Suppressor macrophage treated with lipopolysaccharide for 4 hours (primary cell): ENCODE measurements at regions not wholly inside any gene's neighbourhood (a gene's known extent, or its start where the extent isn't known, plus 50 kb on each side); places are given as distances from the start of the nearest gene placed in this dataset.
"Not testable (repeated sequence)": the region's sequence is repeated elsewhere in the genome, so short reads cannot be mapped to it uniquely, and the experiment has no call there.

ENCODE experiments used
- DNase-seq: peaks from one replicate; pipeline ENCODE4 v3.0.0-alpha.2; 2020

- no peak for DNase-seq
Observed at GRCh38 chr17:71180801-71181385, 939.9 kb upstream of the SOX9 start.

DNA sequence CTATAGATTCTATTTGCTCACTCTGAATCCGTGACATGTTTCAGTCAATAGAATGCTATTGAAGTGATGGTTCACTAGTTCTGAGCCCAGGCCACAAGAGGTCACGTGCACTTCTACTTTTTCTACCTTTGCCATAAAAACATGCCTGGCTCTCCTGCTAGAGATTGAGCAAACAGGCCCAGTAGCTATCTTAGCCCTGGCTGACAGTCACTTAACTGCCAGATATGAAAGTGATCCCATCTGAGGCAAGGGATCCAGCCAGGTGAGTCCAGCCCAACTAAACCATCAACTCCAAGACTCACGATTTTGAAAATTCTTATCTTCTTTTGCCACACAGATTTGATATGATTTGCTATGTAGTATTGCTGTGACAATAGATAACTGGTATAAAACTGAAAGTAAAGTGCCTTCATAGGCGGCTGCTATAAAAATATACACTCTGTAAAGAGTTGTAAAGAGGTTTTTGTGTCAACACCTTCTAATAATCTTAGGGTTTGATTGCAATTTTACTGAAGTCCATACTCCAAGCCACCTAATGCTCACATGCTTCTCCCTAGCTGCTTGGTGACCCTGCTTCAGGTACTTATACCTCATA, 937.7 kb upstream of the SOX9 start:
- no peak for DNase-seq

DNA sequence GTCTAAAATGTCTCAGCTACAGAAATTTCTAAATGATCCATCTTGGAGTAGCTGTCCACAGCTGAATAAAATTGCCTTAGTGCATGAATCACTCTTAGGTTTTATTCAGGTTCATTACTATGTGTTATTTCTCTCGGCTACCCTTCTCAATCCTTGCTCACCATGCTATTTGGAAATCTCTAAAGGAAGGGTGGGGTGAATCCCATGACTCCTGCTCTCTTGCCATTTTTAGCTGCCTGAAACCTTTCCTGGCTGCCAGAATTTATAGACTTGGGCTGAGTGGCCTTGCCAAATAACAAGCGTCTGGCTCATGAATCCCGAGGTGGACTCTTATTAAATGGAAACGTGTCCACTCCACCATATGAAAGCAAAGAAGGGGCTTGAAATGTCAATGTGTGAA, 936.1 kb upstream of the SOX9 start:
- DNase-seq: no peak

DNA sequence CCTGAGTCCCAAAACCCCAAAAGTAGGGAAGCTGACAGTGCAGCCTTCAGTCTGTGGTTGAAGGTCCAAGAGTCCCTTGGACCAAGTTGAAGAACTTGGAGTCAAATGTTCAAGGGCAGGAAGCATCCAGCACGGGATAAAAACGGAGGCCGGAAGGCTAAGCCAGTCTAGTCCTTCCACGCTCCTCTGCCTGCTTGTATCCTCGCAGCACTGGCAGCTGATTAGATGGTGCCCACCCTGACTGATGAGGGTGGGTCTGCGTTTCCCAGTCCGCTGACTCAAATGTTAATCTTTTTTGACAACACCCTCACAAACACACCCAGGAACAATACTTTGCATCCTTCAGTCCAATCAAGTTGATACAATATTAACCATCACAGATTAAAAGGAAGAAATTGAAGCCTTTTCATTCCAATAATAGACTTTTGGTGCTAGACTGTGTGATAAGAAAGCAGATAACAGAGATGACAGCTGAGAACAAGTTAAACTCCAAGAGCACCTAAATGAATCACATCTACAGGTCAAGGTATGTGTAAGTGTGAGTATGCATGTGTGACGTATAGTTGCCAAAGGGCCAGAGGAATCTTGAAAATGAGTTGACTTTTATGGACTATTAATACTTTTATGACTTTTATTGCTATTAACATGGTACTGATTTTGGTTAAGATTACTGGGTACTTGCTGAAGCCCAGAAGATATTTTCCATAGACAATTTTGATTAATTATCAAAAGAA, 933.5 kb upstream of the SOX9 start:
- no peak for DNase-seq

GRCh38 chr17:71188811-71189492, 931.9 kb upstream of the SOX9 start:
- no peak for DNase-seq

- no peak for DNase-seq
Observed at GRCh38 chr17:71189493-71189831, 931.4 kb upstream of the SOX9 start.

DNA sequence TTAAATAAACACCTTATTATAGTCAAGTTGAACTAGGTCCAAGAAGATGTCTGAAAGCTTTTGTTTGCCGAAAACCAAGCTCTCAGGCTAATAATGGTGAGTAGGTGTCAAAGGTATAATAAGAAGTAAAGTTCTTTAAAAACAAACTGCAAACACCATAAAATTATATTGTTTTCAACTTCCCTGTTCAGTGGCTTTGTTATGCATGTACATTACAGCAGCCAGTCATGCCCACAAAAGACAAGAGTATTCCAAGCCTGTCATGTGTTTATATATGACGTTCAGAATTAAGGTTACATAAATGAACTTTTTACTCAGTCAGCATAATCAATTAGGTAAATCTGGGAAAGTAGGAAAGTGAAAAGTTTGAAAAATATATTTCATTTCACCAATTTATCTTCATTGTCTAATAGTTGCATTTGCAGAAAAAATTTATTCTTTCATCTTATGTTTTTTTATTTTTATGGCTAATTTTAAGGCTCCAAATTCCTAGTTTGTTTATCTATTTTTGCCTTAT, 928.7 kb upstream of the SOX9 start:
- DNase-seq: no peak

GRCh38 chr17:71192848-71193247, 928.0 kb upstream of the SOX9 start:
- DNase-seq: no peak

- DNase-seq: no peak
Observed at GRCh38 chr17:71200597-71200996, 920.2 kb upstream of the SOX9 start.

DNA sequence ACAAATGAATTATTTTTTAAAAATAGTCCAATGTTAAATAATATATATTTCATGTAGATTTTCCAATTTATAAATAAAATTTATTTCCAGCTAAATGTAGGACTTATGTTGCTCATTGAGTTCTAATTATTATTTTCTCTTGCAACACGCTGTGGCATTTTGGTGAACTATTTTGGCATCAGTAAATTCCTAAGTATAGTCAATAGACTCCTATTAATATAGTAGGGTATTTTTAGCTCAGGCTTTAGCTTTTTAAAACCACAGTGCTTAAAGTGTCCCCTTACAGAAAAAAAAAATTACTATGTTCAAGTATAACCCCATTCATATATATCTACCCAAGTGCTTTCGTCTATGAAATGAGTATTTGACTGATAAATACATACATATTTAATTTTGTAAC, 919.2 kb upstream of the SOX9 start:
- no peak for DNase-seq

GRCh38 chr17:71202449-71202848, 918.4 kb upstream of the SOX9 start:
- no peak for DNase-seq

GRCh38 chr17:71203953-71204352, 916.9 kb upstream of the SOX9 start:
- no peak for DNase-seq

GRCh38 chr17:71205951-71206350, 914.9 kb upstream of the SOX9 start:
- not testable (repeated sequence) for DNase-seq

- DNase-seq: no peak
Observed at GRCh38 chr17:71208111-71208704, 912.6 kb upstream of the SOX9 start.

DNA sequence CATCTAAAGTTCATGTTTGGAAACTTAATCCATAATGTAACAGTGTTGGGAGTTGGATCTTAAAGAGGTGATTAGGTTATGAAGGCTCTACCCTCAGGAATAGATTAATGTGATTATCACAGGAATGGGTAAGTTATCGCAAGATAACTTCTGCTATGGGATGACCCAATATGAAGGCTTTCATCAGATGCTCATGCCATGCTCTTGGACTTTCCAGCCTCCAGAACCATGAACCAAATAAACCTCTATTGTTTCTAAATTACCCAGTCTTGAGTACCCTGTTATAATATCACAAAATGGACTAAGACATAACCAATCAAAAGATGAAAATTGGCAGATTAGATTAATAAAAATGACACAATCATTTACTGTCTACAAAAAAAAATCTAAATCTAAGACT, 906.9 kb upstream of the SOX9 start:
- DNase-seq: no peak

DNA sequence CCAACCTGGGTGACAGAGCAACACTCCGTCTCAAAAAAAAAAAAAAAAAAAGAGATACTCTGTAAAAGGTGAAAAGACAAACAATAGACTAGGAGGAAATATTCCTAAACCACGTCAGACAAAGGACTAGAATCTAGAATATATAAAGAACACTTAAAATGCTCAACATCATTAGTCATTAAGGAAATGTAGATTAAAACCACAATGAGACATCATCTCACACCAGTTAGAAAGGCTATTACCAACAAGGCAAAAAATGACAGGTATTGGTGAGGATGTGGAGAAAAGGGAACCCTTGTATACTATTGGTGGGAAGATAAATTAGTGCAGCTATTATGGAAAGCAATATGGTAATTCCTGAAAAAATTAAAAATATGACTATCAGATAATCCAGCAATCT, 903.1 kb upstream of the SOX9 start:
- no peak for DNase-seq

GRCh38 chr17:71224824-71225575, 895.8 kb upstream of the SOX9 start:
- no peak for DNase-seq

DNA sequence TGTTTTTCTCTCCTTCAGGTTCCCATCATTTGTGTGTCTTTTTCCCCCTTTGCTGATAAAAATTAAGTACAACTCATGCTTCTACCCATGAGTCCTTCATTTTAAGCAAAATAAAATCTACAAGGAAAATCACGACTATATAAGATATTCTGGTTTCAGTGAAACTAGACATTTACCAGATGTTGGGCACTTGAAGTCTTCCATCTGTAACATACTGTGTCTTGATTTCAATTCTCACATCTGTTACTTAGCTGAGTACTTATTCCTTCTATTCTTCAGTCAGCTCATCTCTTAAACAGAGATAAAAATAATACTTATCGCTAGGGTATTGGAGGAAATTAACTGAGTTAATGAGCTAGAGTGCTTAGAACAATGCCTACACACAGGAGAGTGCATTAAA, 893.0 kb upstream of the SOX9 start:
- no peak for DNase-seq

GRCh38 chr17:71229070-71229469, 891.8 kb upstream of the SOX9 start:
- DNase-seq: no peak

DNA sequence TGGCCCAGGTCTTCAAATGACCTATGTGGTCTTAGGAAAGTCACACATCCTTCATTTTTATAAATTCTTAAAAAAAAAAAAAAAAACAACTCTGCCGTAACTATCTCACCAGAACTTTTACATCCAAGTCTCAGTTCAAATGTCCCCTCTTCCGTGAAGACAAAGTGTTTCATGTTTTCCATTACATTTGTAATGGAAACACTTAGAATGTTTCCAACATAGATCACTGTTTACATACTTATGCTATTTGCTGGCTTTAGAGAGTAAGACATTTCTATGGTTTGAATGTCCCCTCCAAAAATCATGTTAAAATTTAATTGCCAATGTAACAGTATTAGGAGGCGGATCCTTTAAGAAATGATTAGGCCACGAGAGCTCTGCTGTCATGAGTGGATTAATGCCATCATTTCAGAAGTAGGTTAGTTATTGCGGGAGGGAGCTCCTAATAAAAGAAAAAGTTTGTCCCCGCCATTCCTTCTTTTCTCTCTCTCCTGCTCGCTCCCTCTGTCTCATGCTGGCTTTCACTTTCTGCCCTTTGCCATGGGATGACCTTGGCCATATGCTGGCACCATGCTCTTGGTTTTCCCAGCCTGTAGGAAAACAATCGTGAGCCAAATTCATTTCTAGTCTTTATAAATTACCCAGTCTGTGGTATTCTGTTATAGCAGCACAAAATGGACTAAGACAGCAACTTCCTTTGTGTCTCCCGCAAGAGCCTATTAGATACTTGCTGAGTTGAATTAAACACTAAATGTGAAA, 887.8 kb upstream of the SOX9 start:
- DNase-seq: no peak

- DNase-seq: no peak
Observed at GRCh38 chr17:71234349-71234748, 886.5 kb upstream of the SOX9 start.
